ENCODE measurements at regions not wholly inside any gene's neighbourhood (a gene's known extent, or its start where the extent isn't known, plus 50 kb on each side); places are given as distances from the start of the nearest gene placed in this dataset.

DNA sequence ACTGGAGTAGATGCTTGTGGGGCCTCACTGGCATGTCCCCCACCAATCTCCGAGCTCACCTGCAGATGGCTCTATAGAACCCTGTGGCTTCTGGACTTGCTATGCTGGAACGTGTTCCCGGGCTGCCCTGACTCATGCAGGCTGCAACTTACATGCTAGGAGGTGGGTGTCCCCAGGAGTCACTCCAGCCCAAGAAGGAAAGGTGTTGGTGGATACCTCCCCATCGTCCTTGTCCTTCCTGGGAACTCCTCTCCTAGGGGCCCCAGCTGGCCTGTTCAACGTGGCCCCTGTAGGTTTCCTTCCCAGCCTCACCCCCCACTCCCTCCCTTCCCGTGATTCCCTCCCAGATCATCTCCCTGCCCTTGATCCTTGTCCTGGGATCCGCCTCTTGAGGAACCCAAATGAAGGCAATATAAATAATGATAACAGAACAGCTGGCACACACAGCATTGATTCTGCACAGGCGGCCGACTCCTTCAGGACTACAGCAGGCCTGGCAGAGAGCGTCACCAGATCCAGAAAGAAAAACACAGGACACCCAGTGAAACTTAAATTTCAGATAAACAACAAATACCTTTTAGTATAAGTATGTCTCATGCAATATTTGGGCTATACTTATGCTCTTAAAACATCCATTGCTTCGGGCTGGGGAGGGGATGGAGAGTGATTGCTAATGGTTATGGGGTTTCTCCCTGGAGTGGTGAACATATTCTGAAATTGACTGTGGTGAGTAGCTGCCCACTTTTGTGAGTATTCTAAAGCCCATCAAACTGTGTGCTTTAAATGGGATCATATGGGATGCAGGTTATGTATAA lies 221.1 kb upstream of the GSE1 start:
- no peaks in the 10 kb centered on the region for H3K36me3 Mint-ChIP-seq (ENCODE audit: low read depth)
- CTCF ChIA-PET: interaction anchor here (2.7 kb wide), 1 partner anchor 224 kb away, joined by 9 read pairs; no protein-coding TSS in a partner anchor
- H3K9me3 Mint-ChIP-seq (ENCODE audit: low read depth): no peaks in the 10 kb centered on the region
- H3K27ac Mint-ChIP-seq: no peak overlapping the region
- DNase-seq (peak; percentile 2), ATAC-seq (no peak)
- H3K4me1 Mint-ChIP-seq: no peaks in the 10 kb centered on the region
- intact Hi-C loops (cut with DNase I, micrococcal nuclease): loop anchor here in 1 of 2 experiments (2.0 kb wide), 1 partner anchor 325 kb away; no protein-coding TSS in a partner anchor
- POLR2A ChIA-PET: no interaction called here
- no peak overlapping the region for H3K4me3 Mint-ChIP-seq
- peaks cover 4% of the 10 kb centered on the region for H3K27me3 Mint-ChIP-seq

DNA sequence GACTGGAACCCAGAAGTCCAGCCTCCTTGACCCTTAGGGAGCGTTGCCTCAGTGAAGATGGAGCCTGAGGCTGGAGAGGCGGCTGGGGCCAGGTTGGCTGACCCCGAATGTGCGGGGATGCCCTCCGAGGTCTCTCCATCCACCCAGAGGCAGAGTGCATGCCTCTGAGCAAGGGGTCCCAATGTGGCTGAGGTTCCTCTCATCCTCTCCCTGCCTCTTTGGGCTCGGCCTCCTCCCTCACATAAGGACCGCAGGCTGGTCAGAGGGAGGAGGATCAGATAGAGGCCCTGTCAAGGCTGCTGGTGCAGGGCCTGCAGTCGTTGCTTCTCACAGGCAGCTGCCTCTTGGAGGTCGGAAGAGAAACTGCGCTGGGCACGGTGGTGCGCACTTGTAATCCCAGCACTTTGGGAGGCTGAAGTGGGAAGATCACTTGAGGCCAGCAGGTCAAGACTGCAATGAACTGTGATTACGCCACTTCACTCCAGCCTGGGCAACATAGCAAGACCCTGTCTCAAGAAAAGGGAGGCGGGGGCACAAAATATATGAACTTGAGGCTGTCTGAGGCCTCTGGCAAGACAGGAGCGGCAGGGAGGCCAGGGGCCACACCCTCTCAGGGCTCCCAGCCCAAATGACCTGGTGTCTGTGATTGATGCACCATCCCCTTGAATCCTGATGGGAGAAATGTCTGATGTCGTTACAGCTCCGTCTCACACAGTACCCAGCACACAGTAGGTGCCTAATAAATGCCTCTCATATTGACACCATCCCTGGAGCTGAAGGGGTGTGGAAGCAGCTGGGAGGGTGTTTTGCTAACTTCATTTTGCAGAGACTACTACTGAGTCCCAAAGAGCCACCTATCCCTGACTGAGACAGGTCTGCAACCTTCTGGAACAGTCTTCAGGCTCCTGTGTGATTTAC lies 220.1 kb upstream of the GSE1 start:
- Mint-ChIP-seq H3K4me3 (no peak overlapping the region), H3K27ac (no peak overlapping the region), H3K27me3 (no peaks in the 10 kb centered on the region), H3K36me3 (ENCODE audit: low read depth) (no peaks in the 10 kb centered on the region), H3K9me3 (ENCODE audit: low read depth) (no peaks in the 10 kb centered on the region), H3K4me1 (no peaks in the 10 kb centered on the region)
- ATAC-seq (no peak), DNase-seq (peak; percentile 2)
- POLR2A ChIA-PET: interaction anchor here (0.8 kb wide), 1 partner anchor 65 kb away, joined by 3 read pairs; no protein-coding TSS in a partner anchor
- CTCF ChIA-PET: interaction anchor here (0.6 to 2.7 kb wide), 3 partner anchors 223 to 328 kb away, joined by 3 to 9 read pairs (median 3); no protein-coding TSS in a partner anchor
- intact Hi-C loops (cut with DNase I, micrococcal nuclease): loop anchor here (1.0 to 2.0 kb wide), 3 partner anchors 217 to 325 kb away; no protein-coding TSS in a partner anchor

DNA sequence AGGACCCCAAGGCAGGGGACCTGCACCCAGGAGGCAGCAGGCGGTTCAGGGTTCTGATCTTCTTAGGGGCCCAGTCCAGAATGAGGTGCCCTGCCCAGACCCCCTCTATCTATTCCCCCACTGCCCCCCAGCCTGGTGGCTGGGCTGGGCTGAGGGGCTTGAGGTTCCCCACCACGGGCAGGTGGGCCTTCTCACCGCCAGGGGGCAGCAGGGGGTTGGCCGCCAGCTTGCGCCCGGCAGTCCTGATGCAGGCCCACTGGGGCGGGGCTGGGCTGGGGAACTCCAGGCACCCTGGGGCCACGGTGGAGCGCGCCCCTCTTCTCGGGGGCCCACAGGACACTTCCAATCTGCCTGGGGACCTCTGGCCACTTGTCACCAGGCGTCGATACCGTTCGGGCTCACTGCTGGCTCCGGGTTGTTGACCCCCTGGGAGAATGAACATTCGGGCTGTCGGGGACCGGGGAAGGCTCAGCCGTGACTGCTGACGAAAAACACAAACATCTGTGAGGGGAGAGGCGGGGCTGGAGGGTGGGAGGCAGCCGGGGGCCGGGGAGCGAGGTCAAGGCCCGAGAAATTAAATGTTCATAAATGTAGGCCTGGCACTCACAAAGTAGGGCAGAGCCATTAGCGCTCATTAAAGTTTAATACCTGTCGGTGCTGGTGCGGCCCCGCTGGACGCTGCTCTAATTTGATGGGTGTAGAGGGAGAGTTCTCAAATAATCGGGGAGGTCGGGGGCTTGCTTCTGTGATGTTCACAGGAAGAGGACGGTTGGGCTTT lies 219.3 kb upstream of the GSE1 start:
- Mint-ChIP-seq H3K27ac (no peak overlapping the region), H3K9me3 (ENCODE audit: low read depth) (no peaks in the 10 kb centered on the region), H3K36me3 (ENCODE audit: low read depth) (no peaks in the 10 kb centered on the region), H3K27me3 (no peaks in the 10 kb centered on the region), H3K4me3 (no peak overlapping the region), H3K4me1 (no peaks in the 10 kb centered on the region)
- ChIA-PET POLR2A (interaction anchor here (0.8 kb wide), 1 partner anchor 64 kb away, joined by 3 read pairs; no protein-coding TSS in a partner anchor), CTCF (interaction anchor here (0.5 to 1.2 kb wide), 2 partner anchors 31 to 86 kb away, joined by 3 read pairs; no protein-coding TSS in a partner anchor)
- DNase-seq (peak; percentile 83), ATAC-seq (peak; percentile 73)
- intact Hi-C loops (cut with DNase I, micrococcal nuclease): loop anchor here (1.0 to 2.0 kb wide), 3 partner anchors 216 to 324 kb away; no protein-coding TSS in a partner anchor

DNA sequence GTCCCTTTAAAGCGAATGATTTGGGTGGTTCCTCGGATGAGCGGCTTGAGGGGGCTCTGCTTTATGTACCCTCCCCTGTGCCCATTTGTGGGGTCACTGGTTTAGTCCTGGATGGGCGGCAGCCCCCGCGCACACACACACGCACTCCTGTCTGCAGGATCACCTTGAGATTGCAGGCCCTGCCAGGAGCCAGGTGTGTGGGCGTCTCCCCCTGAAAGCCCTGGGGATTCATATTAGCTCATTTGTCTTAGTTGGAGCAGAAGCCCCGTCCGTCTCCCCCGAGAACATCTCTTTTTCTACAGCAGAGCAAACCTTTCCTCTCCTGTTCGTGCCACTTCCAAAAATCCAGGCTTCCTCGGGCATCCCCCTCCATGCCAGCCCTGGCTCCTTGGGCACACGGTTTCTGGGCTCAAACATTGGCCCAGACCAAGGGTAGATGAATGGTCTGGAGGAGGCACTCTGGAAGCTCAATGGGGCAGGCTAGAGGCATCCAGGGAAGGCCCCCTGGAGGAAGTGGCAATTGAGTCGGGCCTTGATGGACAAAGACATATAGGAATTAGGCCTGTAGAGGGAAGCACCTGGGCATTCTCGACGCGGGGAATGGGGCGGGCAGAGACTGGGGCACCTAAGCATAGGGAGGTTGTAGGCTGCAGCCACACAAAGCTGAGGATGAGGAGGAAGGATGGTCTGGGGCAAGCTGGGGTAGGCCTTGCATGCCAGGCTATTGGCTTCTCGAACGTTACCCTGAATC lies 218.5 kb upstream of the GSE1 start:
- H3K27me3 Mint-ChIP-seq: no peaks in the 10 kb centered on the region
- POLR2A ChIA-PET: no interaction called here
- intact Hi-C loops (cut with DNase I, micrococcal nuclease): no loop called here
- H3K4me1 Mint-ChIP-seq: no peaks in the 10 kb centered on the region
- H3K4me3 Mint-ChIP-seq: no peak overlapping the region
- no peaks in the 10 kb centered on the region for H3K9me3 Mint-ChIP-seq (ENCODE audit: low read depth)
- ATAC-seq (no peak), DNase-seq (peak; percentile 3)
- no peak overlapping the region for H3K27ac Mint-ChIP-seq
- CTCF ChIA-PET: interaction anchor here (0.6 to 1.5 kb wide), 4 partner anchors 51 to 221 kb away, joined by 3 to 8 read pairs (median 4); no protein-coding TSS in a partner anchor
- H3K36me3 Mint-ChIP-seq (ENCODE audit: low read depth): no peaks in the 10 kb centered on the region

DNA sequence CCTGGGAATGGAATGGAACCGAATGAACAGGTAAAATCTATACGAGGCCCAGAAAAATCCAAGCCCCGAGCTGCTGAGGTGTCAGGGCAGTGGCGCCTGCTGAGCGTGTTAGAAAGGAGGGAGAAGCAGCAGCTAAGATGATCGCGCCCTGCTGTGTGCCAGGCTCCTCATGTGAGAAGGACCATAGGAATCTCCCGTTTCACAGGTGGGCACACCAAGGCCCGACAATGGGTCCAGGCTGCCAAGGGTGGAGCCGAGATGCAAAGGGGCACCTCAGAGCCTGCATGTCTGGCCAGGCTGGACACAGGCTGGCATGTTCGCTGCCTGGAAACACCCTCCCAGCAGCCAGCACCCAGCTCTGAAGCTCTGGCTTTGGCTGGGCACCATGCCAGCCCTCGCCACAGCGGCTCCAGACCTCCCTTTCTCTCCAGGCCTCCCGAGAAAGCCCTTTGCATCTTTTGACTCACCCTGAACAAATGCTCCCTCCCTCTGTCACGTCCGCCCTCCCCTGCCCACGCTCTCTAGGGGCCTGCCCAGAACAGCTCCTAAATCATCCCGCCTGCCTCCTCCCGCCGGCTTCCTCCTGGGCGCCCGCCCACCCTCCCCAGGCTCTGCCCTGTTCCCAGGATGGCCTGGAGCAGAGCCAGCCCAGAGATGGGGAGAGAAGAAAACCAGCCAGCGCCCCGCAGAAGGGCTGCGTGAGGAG lies 217.8 kb upstream of the GSE1 start:
- no peak overlapping the region for H3K4me3 Mint-ChIP-seq
- POLR2A ChIA-PET: no interaction called here
- DNase-seq (peak; percentile 28), ATAC-seq (no peak)
- H3K36me3 Mint-ChIP-seq (ENCODE audit: low read depth): no peaks in the 10 kb centered on the region
- CTCF ChIA-PET: interaction anchor here (0.6 to 1.5 kb wide), 4 partner anchors 52 to 221 kb away, joined by 3 to 8 read pairs (median 4); no protein-coding TSS in a partner anchor
- intact Hi-C loops (cut with DNase I, micrococcal nuclease): no loop called here
- no peak overlapping the region for H3K27ac Mint-ChIP-seq
- H3K4me1 Mint-ChIP-seq: no peaks in the 10 kb centered on the region
- no peaks in the 10 kb centered on the region for H3K9me3 Mint-ChIP-seq (ENCODE audit: low read depth)
- no peaks in the 10 kb centered on the region for H3K27me3 Mint-ChIP-seq

DNA sequence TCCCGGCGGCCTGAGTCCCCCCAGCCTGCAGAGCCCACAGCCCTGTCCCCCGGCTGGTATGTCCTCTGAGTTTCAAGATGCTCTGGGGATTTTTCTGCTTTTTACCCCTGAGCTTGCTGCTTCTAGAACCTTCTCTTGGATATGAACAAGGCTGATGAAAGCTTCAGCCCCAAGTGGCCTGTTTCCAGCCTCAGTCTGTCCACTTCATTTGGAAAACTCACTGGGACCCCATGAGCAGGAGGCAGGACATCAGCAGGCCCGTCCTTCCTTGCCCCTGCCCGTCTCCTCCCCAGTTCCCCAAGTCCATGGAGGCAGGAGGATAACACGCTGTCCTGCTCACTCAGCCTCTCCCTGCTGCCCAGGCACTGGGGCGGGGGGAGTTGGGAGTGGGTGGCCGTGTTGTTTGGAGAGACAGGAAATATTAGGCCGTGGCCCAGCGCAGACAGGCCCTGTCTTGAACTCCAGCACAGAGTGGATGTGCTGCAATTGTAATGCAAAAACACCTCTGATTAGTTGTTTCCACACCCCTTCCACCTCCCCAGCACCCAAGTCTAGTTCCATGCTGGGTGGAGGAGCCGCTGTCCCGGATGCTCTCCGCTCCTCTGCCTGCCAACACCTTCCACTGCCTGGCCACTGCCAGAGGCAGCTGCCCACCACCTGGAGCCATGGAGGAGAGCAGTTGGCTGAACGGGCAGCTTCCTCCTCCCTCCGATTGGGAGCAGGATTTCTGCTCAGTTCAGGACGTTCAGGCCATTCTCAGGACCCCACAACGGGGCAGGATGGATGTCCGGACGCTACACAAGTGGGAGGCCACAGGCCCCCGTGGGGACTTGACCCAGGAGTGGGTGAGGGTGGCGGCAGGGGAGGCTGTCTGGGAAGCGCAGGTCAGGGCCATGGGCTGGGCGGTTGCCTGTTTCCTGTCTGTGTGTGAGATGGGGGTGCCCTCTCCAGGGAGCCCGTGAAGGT lies 216.9 kb upstream of the GSE1 start:
- ChIA-PET POLR2A (no interaction called here), CTCF (interaction anchor here (1.4 to 1.5 kb wide), 2 partner anchors 214 to 220 kb away, joined by 4 to 8 read pairs; no protein-coding TSS in a partner anchor)
- no peak overlapping the region for H3K27ac Mint-ChIP-seq
- no peaks in the 10 kb centered on the region for H3K36me3 Mint-ChIP-seq (ENCODE audit: low read depth)
- no peaks in the 10 kb centered on the region for H3K9me3 Mint-ChIP-seq (ENCODE audit: low read depth)
- H3K4me1 Mint-ChIP-seq: no peaks in the 10 kb centered on the region
- no peak overlapping the region for H3K4me3 Mint-ChIP-seq
- H3K27me3 Mint-ChIP-seq: no peaks in the 10 kb centered on the region
- ATAC-seq (no peak), DNase-seq (peak; percentile 3)
- intact Hi-C loops (cut with DNase I, micrococcal nuclease): no loop called here

DNA sequence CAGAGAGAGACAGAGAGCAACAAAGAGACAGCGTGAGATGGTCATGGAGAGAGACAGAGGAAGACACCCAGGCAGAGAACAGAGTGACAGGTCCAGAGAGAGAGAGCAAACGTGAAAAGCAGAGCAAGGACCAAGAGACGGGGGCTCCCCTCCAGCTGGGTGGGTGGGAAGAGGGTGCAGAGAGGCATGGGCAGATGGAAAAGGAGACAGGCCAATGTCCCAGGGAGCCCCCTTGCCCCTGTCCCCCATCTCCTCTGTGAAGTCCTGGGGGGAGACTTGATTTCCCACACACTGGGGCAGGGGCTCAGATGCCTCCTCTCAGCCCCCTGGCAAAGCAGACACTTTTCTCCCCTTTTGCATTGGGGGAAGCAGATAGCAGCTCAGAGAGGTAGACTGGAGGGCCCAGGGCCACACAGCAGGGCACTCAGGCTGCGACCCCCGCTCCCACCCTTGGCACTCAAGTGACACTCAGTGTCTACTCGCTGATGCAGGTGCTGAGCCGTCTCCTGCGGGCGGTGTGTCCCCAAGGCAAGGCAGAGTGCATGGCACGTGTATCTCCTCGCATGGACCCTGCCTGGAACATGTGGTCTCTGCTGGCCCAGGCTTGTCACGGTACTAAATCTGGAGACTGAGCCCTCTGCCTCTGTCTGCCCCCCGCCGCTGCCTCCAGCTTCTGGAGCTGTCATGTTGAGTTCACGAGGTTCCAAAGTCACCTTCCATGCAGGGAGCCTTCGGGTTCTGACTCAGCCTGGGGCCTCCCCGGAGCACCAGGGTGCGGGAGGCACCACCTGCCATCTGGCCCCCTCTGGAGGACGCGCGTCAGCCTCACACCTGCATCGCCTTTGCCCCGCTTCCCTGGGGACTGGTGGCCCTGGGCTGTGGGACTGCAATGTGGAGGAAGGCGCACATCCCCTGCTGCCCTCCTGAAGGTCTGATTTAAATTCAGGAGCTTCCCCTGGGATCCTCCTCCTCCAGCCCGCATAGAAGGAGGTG lies 215.9 kb upstream of the GSE1 start:
- intact Hi-C loops (cut with DNase I, micrococcal nuclease): no loop called here
- ChIA-PET POLR2A (no interaction called here), CTCF (interaction anchor here (0.6 to 1.4 kb wide), 2 partner anchors 26 to 124 kb away, joined by 3 read pairs; no protein-coding TSS in a partner anchor)
- Mint-ChIP-seq H3K27me3 (no peaks in the 10 kb centered on the region), H3K36me3 (ENCODE audit: low read depth) (no peaks in the 10 kb centered on the region), H3K4me1 (no peaks in the 10 kb centered on the region), H3K9me3 (ENCODE audit: low read depth) (no peaks in the 10 kb centered on the region), H3K4me3 (no peak overlapping the region), H3K27ac (no peak overlapping the region)
- ATAC-seq: peak; percentile 62
- peak; percentile 53 for DNase-seq

DNA sequence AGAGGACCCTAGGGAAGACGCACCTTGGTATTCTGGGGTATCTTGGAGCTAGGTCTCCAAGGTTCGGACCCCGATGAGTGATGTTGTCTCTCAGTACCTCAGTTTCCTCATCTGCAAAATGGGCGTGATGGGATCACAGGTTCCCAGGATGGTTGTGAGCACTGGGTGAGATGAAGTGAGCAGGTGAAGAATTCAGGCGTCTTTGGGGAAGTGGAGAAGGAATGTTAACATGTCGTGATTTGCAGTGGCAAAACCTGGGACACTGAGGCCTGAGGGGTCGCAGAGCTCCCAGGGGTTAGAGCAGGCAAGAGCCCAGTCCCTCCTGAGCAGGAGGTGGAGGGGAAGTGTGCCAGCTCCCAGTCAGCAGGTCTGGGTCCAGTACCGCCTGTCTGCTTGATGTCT lies 215.1 kb upstream of the GSE1 start:
- Mint-ChIP-seq H3K4me1 (no peaks in the 10 kb centered on the region), H3K4me3 (no peak overlapping the region), H3K36me3 (ENCODE audit: low read depth) (no peaks in the 10 kb centered on the region), H3K9me3 (ENCODE audit: low read depth) (no peaks in the 10 kb centered on the region), H3K27ac (no peak overlapping the region), H3K27me3 (no peaks in the 10 kb centered on the region)
- intact Hi-C loops (cut with DNase I, micrococcal nuclease): no loop called here
- DNase-seq (peak; percentile 2), ATAC-seq (no peak)
- POLR2A ChIA-PET: no interaction called here
- CTCF ChIA-PET: interaction anchor here (0.6 to 1.4 kb wide), 2 partner anchors 25 to 37 kb away, joined by 3 read pairs; no protein-coding TSS in a partner anchor
